ENCODE measurements at regions not wholly inside any gene's neighbourhood (a gene's known extent, or its start where the extent isn't known, plus 50 kb on each side); places are given as distances from the start of the nearest gene placed in this dataset.

GRCh38 chr3:34942256-34942655, 697.1 kb upstream of the ARPP21 start:
- no peak for DNase-seq (ENCODE audit: low spot score)
- intact Hi-C loops (cut with DNase I): no loop called here

DNA sequence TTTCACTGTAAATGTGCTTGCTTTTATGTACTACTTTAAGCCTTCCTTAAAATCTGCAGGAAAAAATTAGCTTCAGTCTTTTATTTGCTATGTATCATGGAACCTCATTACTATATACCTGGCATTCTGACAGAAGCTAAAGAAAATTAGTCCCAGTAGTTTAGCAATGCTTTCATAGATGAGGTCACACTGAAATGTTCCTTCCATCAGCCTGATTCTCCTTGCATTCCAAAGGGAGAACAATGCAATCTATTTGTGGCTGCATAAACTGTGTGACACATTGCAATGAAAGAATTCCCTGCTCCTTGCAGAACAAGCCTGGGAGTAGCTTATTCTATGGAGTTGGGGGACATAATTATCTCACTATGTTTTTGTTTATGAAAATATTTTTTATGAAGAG, 691.5 kb upstream of the ARPP21 start:
- intact Hi-C loops (cut with DNase I): no loop called here
- DNase-seq (ENCODE audit: low spot score): no peak

DNA sequence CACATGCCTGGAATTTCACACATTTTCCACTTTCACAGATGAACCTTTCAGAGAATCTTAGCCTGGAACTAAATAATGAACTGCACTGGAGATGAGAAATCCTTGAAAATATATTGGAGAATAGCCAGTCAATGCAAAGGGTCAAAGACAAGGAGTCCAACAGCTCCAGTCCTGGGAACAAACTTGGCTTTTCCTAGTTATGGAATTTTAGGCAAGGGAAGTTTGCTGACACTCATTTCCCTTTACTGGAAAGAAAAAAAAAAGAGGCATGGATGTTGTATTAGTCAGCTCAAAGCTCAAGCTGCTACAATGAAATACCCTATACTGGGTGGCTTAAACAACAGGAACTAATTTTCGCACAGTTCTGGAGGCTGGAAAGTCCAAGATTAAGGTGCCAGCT, 690.8 kb upstream of the ARPP21 start:
- intact Hi-C loops (cut with DNase I): no loop called here
- no peak for DNase-seq (ENCODE audit: low spot score)

- intact Hi-C loops (cut with DNase I): no loop called here
Measured at GRCh38 chr3:34955680-34956079, 683.6 kb upstream of the ARPP21 start.

DNA sequence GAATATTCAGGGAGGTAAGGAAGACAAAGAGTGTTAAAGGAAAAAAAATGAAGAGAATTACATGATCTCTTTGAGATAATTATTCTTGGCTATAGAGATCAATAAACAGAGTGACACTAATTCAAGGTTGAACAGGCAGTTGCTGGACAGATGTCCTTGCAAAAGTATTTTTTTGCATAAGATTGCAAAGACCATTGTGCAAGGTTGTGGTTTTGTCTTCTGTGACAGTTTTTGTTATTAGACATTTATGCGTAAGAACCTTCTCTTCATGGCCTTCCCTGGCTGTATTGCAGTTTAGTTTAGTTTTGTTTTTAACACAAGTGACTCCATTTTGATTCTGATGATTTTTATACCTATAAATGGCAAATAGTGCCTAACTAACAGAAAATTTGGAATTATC, 682.8 kb upstream of the ARPP21 start:
- intact Hi-C loops (cut with DNase I): no loop called here
- no peak for DNase-seq (ENCODE audit: low spot score)

More at GRCh38 chr3:34955680-34956079, 683.6 kb upstream of the ARPP21 start:
- no peak for DNase-seq (ENCODE audit: low spot score)

- intact Hi-C loops (cut with DNase I): no loop called here
- DNase-seq (ENCODE audit: low spot score): no peak
Measured at GRCh38 chr3:34957677-34958076, 681.6 kb upstream of the ARPP21 start.

DNA sequence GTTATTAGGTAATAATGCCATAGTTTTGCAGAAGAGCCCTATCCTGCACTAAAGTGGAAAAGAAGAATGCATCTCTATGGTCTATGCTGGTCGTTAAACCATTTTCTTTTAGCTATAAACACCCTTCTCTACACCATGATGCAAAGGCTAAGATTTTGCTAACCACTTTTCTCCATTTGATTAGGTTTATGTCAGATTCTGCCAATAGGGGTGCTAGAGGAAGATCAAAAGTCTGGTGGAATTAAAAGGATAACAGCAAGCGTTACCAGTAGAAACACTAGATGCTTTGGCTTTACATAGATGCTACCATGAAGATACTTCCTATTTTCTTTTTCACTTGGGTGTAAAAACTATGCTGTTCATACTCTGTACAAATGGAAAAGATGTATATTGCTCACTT, 669.8 kb upstream of the ARPP21 start:
- intact Hi-C loops (cut with DNase I): no loop called here
- DNase-seq (ENCODE audit: low spot score): no peak

DNA sequence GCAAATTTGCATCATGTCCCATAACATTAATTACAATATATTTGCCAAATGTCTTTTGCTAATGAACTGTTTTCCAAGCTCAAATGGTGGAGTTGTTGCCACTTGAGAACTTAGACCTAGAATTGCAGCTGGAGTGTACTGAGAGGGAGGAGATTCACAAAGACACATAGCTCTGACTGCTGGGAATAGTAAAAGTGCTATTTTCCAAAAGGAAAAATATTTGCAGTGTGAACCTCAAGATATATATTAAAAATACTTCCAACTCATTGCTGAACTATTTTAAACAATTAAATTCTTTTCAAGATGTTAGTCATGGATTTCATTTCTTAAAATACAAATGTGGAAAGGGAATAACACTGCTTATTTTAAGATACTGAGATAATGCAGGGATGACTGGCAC, 666.8 kb upstream of the ARPP21 start:
- intact Hi-C loops (cut with DNase I): no loop called here
- no peak for DNase-seq (ENCODE audit: low spot score)

- intact Hi-C loops (cut with DNase I): no loop called here
- DNase-seq (ENCODE audit: low spot score): no peak
Measured at GRCh38 chr3:34973586-34973985, 665.7 kb upstream of the ARPP21 start.

GRCh38 chr3:34983631-34984030, 655.7 kb upstream of the ARPP21 start:
- DNase-seq (ENCODE audit: low spot score): no peak
- intact Hi-C loops (cut with DNase I): no loop called here

DNA sequence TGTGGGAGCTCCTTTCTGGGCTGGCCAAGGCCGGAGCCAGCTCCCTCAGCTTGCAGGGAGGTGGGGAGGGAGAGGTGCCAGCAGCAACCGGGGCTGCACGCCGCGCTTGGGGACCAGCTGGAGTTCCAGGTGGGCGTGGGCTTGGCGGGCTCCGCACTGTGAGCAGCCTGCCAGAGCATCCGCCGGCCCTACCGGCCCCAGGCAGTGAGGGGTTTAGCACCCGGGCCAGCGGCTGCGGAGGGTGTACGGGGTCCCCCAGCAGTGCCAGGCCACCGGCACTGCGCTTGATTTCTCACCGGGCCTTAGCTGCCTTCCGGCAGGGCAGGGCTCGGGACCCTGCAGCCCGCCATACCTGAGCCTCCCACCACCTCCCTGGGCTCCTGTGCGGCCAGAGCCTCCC, 651.0 kb upstream of the ARPP21 start:
- intact Hi-C loops (cut with DNase I): no loop called here
- DNase-seq (ENCODE audit: low spot score): no peak

GRCh38 chr3:34995796-34996430, 643.4 kb upstream of the ARPP21 start:
- no peak for DNase-seq (ENCODE audit: low spot score)
- intact Hi-C loops (cut with DNase I): no loop called here

DNA sequence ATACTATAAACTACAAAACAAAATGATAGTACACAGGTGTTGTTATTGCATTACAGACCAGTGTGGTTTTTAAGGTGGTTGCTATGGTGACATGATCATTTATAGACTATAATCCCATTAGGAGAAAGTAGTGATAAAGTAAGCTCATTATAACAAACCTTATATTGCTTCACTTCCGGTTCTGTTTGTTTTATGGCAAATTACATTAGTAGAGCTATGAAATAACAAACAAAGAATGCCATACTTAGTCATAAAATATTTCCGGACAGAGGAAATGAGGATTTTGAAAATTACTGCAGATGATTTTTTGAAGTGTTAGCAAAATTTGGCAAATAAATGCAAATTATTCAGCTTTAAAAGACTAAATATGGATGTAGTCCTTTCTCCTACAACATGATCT, 640.4 kb upstream of the ARPP21 start:
- no peak for DNase-seq (ENCODE audit: low spot score)
- intact Hi-C loops (cut with DNase I): no loop called here

DNA sequence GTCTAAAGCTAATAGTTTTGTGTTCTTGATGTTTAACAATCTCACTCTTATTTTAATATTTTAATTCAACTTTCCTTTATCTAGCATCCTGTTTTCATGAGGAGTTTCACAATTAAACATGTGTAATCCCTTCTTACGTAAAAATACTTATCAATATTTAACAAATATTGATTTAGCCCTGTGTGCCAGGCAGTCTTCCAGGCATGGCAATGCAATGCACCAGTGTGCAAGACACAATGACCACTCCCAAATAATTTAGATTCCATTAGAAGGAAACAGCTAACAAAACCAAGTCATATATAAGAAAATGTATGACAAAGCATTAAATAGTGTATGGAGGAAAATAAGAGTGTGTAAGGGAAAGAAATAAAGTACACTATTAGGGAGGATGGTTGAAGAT, 627.1 kb upstream of the ARPP21 start:
- intact Hi-C loops (cut with DNase I): no loop called here

DNA sequence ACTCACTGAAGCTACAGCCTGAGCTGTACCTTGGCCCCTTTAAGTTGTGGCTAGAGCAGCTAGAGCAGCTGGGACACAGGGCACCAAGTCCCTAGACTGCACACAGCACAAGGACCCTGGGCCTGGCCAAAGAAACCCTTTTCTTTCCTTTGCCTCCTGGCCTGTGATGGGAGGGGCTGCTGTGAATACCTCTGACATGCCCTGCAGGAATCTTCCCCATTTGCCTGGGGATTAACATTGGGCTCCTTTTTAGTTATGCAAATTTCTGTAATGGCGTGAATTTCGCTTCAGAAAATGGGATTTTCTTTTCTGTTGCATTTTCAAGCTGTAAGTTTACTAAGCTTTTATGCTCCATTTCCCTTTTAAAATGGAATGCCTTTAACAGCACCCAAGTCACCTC, 611.2 kb upstream of the ARPP21 start:
- intact Hi-C loops (cut with DNase I): no loop called here

More for the DNA sequence above, 627.1 kb upstream of the ARPP21 start:
- DNase-seq (ENCODE audit: low spot score): no peak

GRCh38 chr3:35042210-35042991, 596.9 kb upstream of the ARPP21 start:
- DNase-seq (ENCODE audit: low spot score): no peak
- intact Hi-C loops (cut with DNase I): no loop called here

More for the DNA sequence above, 611.2 kb upstream of the ARPP21 start:
- no peak for DNase-seq (ENCODE audit: low spot score)

GRCh38 chr3:35043040-35043439, 596.3 kb upstream of the ARPP21 start:
- DNase-seq (ENCODE audit: low spot score): no peak
- intact Hi-C loops (cut with DNase I): no loop called here

DNA sequence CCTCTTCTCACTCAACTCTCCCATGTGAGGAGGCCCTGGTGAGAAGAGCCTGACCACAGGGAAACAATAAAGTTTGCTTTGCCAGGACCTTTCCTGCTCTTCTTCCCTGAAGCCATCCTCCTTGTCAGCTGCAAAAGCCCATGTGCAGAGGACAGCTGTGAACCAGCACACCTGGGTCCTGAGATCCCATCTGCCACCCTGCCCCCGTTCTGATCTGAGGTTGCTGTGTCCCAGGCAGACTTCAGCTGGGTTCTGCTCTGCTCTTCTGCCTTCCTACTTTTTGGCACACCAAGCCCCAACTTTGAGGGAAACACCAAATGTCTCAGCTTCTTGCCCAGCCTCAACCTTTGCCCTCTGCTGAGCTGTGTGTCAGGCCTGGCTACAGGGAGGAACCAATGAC, 595.1 kb upstream of the ARPP21 start:
- DNase-seq (ENCODE audit: low spot score): no peak
- intact Hi-C loops (cut with DNase I): no loop called here

DNA sequence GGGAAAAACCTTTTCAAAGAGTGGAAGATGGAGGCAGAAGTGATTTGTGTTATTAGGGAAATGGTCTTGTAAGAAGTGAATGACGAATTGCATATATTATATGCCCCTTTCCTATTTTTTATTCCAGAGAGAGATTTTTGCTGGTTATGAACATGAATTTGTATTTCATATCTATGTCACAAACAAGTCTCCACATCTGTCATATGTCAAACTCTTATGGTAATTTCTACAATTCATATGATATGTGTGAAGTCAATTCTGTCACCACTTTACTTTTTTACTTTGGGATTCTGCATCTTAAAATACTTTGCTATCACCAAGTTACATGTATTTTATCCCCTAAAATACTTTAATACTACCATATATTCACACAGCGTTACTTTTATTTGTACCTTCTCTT, 594.2 kb upstream of the ARPP21 start:
- DNase-seq (ENCODE audit: low spot score): no peak
- intact Hi-C loops (cut with DNase I): no loop called here

DNA sequence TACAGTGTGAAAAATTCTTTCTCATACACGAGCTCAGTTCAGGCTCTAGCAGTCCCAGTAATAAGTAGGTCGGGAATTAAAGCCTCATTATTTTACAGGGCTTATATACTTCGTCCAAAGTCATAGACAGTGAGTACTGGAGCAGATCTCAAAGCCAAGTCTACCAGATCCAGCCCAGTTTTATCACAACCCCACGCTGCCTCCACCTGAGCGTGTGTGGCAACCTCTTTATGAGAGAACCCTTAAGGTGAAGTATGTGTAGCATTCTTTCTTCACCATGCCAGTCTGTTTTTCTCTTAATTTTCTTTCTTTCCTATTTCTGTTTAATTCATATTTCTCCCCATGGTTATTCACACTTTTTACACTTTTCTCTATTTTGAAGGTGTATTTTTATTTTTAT, 574.6 kb upstream of the ARPP21 start:
- intact Hi-C loops (cut with DNase I): no loop called here
- no peak for DNase-seq (ENCODE audit: low spot score)

GRCh38 chr3:35065891-35066290, 573.4 kb upstream of the ARPP21 start:
- intact Hi-C loops (cut with DNase I): no loop called here
- no peak for DNase-seq (ENCODE audit: low spot score)

Data from cardiac septum (tissue), 1 donor.